HUES64 (cell line): ENCODE measurements at regions not wholly inside any gene's neighbourhood (a gene's known extent, or its start where the extent isn't known, plus 50 kb on each side); places are given as distances from the start of the nearest gene placed in this dataset.

ENCODE experiments used
- H3K27ac ChIP-seq: 2 replicates; pipeline ENCODE4 v1.7.0; 2013; ENCODE audit warnings: low read depth, low read length, inconsistent platforms
- H3K27me3 ChIP-seq: 2 replicates; pipeline ENCODE4 v1.6.1; 2013; ENCODE audit warnings: mild to moderate bottlenecking, low read length; ENCODE audit not compliant: insufficient read depth
- H3K36me3 ChIP-seq: 2 replicates; pipeline ENCODE4 v1.6.1; 2013; ENCODE audit warnings: mild to moderate bottlenecking, low read length; ENCODE audit not compliant: insufficient read depth
- H3K4me1 ChIP-seq: 2 replicates; pipeline ENCODE4 v1.6.1; 2013; ENCODE audit warnings: mild to moderate bottlenecking, low read length, moderate library complexity; ENCODE audit not compliant: insufficient read depth
- H3K4me3 ChIP-seq: 2 replicates; pipeline ENCODE4 v1.5.1; 2013; ENCODE audit warnings: mild to moderate bottlenecking, low read length, moderate library complexity
- H3K9ac ChIP-seq: 2 replicates; pipeline ENCODE4 v1.6.1; 2013; ENCODE audit warnings: mild to moderate bottlenecking, low read depth, low read length
- H3K9me3 ChIP-seq: 2 replicates; pipeline ENCODE4 v1.6.1; 2013; ENCODE audit warnings: low read depth, low read length; ENCODE audit not compliant: insufficient read depth
- WGBS: fragments of 150-250, 120-280 bp; methylation state at CpG from one replicate; pipeline ENCODE4 v1.1.7; 2013; ENCODE audit warnings: missing lambda C conversion rate; 5-methylcytosine and 5-hydroxymethylcytosine counted together

DNA sequence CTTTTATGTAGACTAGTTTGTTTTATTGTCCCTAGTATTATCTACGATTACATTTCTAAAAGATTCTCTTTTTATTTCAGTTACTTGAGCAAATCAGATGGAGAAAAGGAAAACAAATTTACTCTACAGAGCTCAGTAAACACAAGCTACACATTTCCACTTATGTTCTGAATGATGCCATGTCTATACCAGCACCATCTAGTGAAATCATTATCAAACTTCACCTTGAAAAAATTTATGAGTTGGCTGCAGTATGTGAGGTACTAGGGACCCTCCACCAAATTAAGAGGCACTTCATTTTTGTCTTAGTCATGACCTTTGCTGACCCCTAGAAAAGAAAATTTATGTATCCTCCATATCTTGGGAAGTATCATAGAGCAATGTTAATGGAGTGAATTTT is 827.4 kb downstream of the SI start:
- Histone ChIP-seq H3K27me3 (no peaks in the 10 kb centered on the region), H3K9ac (no peak overlapping the region), H3K27ac (no peak overlapping the region), H3K4me3 (no peak overlapping the region), H3K36me3 (no peaks in the 10 kb centered on the region), H3K9me3 (no peaks in the 10 kb centered on the region), H3K4me1 (no peaks in the 10 kb centered on the region)
- no CpG with 5 or more reads among the region's 1 CpG for WGBS

DNA sequence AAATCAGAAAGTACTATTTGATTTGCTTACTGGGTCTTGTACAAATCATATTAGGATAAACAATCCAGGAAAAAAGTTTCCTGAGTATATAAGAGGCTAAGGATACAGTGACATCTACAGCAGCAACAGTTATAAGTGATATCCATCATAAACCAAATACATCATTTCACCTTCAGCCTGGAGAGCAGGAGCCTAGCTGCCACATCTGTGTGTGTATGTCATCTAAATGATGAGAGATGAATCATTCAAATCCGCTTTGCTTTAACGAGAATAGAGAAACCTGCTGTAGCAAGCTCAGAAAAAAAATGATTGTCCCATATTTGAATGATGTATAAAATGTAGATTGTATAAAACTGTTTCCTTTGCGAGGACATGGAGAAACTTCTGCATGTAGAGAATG is 841.4 kb downstream of the SI start:
- WGBS = 98% methylated on average over 3 of the region's 3 CpGs
- Histone ChIP-seq H3K4me3 (no peak overlapping the region), H3K4me1 (no peaks in the 10 kb centered on the region), H3K36me3 (no peaks in the 10 kb centered on the region), H3K27me3 (no peaks in the 10 kb centered on the region), H3K9ac (no peak overlapping the region), H3K9me3 (no peaks in the 10 kb centered on the region), H3K27ac (no peak overlapping the region)

DNA sequence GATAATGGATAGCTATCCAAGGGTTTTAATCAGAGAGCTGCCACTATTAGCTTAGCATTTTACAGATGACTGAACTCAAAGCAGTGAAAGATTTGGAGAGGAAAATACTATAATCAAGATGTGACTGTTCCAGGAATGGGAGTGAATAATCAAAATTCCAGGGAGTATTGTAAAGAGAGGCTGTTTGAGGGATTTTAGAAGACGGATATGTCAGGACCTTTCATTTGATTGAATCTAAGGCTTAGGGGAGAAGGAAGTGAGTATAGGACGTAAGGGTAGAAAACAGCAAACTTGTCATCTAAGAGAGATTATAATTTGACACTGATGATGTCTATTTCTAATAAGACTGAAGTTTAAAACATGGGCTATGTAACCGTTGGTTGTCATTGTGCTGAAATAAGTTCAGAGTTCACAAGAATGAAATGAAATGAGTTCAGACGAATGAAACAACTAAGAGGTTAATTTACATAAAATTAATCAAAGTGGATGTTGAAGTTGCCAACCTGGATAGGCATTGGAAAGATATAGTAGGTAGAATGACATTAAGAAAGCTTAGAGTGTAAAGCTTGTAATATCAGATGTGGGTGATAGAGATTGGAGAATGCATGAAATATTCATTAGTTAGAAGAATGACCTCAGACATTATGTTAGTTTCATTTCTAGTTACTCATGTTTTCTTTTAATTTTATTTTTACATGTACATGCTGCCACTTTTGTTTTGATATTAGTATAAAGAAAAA is 842.8 kb downstream of the SI start:
- no peaks in the 10 kb centered on the region for H3K9me3 ChIP-seq
- H3K4me1 ChIP-seq = no peaks in the 10 kb centered on the region
- H3K4me3 ChIP-seq = no peak overlapping the region
- no peaks in the 10 kb centered on the region for H3K36me3 ChIP-seq
- no peaks in the 10 kb centered on the region for H3K27me3 ChIP-seq
- WGBS = 94% methylated on average over 4 of the region's 4 CpGs
- no peak overlapping the region for H3K9ac ChIP-seq
- no peak overlapping the region for H3K27ac ChIP-seq

DNA sequence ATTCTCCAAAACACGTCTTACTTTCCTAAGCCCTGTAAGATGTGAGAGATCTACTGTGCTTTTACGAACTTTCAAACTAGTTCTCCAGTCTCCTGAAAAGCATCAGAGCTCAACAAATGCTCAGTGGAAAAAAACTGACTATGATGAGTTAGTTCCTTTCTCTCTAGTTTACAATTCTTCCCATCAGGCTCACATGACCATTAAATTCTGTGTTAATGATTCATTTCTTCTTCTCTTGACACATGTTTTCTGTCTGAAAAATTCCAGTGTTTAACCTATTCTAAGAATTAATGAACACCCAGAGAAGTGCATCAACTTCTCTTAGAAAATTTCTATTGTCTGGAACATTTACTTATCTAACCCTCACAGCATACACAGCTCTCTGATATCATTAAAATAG is 844.3 kb downstream of the SI start:
- no peaks in the 10 kb centered on the region for H3K36me3 ChIP-seq
- no peaks in the 10 kb centered on the region for H3K4me1 ChIP-seq
- no peak overlapping the region for H3K4me3 ChIP-seq
- H3K9ac ChIP-seq = no peak overlapping the region
- no peak overlapping the region for H3K27ac ChIP-seq
- no peaks in the 10 kb centered on the region for H3K9me3 ChIP-seq
- WGBS = 100% methylated on average over 2 of the region's 2 CpGs
- H3K27me3 ChIP-seq = no peaks in the 10 kb centered on the region

DNA sequence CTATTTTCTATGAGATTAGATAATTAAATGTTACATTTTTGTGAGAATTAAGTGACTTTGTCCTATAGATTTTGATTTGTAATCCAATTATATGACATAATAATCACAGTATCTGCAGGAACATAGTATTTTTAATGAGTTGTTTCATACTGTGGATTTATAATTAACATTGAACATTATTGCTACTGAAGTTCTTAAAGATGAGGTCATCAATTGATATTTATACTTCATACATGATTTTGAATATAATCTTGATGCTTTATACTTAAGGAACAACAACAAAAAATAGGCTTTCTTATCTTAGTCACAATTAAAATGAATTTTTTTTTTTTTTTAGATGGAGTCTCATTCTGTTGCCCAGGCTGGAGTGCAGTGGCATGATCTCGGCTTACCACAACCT is 846.6 kb downstream of the SI start:
- Histone ChIP-seq H3K4me1 (no peaks in the 10 kb centered on the region), H3K27me3 (no peaks in the 10 kb centered on the region), H3K4me3 (no peak overlapping the region), H3K9ac (no peak overlapping the region), H3K36me3 (no peaks in the 10 kb centered on the region), H3K27ac (no peak overlapping the region), H3K9me3 (no peaks in the 10 kb centered on the region)
- 97% methylated on average over 1 of the region's 1 CpG for WGBS

DNA sequence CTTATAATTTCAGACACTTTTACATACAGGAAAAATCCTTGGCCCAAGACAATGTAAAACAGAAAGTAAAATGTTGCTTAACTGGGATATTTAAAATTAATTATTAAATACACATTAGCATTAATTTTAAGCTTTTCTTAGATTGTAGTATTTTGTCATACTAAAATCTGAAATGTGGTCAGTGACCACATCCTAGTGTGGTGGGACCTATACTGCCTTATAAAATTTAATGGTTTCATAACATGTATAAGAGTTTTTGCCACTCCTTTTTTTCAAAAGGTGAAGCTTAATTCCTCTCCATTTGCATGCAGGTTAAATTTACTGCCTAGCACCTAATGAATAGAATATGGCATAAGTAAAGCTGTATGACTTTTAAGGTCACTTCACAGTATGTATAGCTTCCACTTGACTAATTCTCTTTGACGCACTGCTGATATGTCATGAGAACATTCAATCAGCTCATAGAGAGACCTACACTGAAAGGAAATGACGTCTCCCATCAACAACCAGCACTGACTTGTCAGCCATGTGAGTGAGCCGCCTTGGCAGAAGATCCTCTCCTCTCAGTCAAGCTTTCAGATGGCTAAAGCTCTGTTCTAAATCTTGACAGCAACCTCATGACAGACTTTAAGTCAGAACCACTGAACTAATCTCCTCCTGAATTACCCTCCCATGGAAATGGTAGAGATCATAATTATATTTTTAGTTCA is 847.8 kb downstream of the SI start:
- 94% methylated on average over 3 of the region's 3 CpGs for WGBS

DNA sequence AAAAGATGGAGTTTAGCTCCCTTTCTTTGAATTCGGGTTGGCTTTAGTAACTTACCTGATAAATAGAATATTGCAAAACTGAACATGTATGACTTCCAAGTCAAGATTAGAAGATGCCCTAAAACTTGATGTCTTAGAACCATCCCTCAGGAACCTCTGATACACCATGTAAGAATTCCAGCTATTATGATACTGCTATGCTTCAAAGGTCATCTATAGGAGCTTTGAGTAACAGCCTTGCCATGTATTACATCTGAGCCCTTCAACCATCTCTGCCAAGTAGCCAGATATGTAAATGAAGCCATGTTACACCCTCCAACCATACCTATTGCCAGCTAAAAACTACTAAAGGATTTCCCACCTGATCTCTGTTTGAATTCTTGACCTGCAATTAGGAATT is 854.2 kb downstream of the SI start:
- H3K36me3 ChIP-seq = no peaks in the 10 kb centered on the region
- H3K9ac ChIP-seq = no peak overlapping the region
- H3K9me3 ChIP-seq = no peaks in the 10 kb centered on the region; the same call in 1 of the 2 replicates
- H3K27me3 ChIP-seq = no peaks in the 10 kb centered on the region
- peaks cover 10% of the 10 kb centered on the region; the same call in 1 of the 2 replicates for H3K4me1 ChIP-seq
- H3K27ac ChIP-seq = no peak overlapping the region
- no peak overlapping the region for H3K4me3 ChIP-seq
- WGBS = 0% methylated on average over 1 of the region's 1 CpG

More for the DNA sequence above, 847.8 kb downstream of the SI start:
- no peak overlapping the region for H3K4me3 ChIP-seq
- no peak overlapping the region for H3K9ac ChIP-seq
- H3K27me3 ChIP-seq = no peaks in the 10 kb centered on the region
- no peaks in the 10 kb centered on the region for H3K36me3 ChIP-seq
- no peaks in the 10 kb centered on the region for H3K9me3 ChIP-seq
- H3K4me1 ChIP-seq = no peaks in the 10 kb centered on the region
- H3K27ac ChIP-seq = no peak overlapping the region

DNA sequence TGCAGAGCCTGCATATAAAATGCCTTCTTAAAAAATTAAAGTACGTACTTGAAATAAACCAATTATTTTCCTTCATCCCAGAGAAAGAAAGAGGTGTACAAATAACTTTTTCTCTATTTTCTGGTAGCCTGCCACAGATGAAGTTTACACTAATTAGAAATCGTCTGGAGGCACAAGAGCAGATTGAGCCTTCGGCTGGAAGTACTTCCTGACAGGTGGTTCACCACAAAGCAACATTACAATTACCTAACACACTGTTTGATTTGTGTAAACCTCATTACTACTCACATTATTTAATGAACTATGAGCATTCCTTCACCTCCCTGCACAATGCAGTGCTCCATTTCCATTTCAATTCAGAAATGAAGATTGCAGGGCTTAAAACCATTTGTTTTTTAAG is 856.1 kb downstream of the SI start:
- H3K27ac ChIP-seq = no peak overlapping the region
- no peak overlapping the region for H3K4me3 ChIP-seq
- H3K9ac ChIP-seq = no peak overlapping the region
- no peaks in the 10 kb centered on the region for H3K27me3 ChIP-seq
- no peaks in the 10 kb centered on the region; the same call in 1 of the 2 replicates for H3K9me3 ChIP-seq
- 83% methylated on average over 3 of the region's 3 CpGs for WGBS
- H3K4me1 ChIP-seq = peaks cover 10% of the 10 kb centered on the region; the same call in 1 of the 2 replicates
- no peaks in the 10 kb centered on the region for H3K36me3 ChIP-seq

DNA sequence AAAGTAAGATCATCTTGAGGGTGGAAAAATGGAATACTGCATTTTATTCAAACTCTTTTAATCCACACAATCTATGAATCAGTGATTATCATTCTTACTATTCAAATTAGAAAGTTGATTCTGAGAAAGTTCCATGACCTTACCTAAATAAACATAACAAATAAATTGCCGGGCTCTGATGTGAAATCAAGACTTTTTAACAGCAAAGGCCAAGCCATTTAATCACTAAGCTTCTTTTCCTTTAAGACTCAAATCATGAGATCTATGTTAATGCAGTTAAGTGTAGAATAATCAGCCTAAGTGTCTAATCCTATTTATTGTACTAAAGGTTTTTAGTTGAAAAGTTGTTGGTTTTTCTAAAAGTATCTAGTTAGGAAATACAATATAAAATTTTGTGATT is 857.0 kb downstream of the SI start:
- H3K4me1 ChIP-seq = peaks cover 10% of the 10 kb centered on the region; the same call in 1 of the 2 replicates
- no peaks in the 10 kb centered on the region for H3K27me3 ChIP-seq
- no peak overlapping the region for H3K9ac ChIP-seq
- no peak overlapping the region for H3K27ac ChIP-seq
- no peaks in the 10 kb centered on the region; the same call in 1 of the 2 replicates for H3K9me3 ChIP-seq
- 93% methylated on average over 1 of the region's 1 CpG for WGBS
- no peak overlapping the region for H3K4me3 ChIP-seq
- H3K36me3 ChIP-seq = no peaks in the 10 kb centered on the region

DNA sequence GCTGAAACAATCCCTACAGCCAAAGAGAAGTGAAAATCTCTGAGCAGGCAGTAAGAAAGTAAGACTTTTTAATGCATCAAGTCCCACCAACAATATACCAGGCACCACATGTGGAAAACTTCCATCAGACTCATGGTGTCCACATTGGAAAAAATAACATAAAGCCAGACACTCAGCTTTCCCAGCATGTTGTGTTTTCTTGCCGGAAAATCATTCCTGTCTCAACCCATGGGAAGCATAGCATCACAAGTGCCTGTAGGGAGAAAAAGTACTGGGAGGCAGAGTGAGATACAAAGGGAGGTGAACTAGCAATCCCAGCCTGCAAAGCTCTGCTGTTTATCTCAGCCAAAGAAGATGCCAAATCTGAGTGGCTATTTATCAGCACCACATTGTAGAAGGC is 868.9 kb downstream of the SI start:
- Histone ChIP-seq H3K9ac (no peak overlapping the region), H3K4me3 (no peak overlapping the region), H3K9me3 (no peaks in the 10 kb centered on the region), H3K4me1 (peaks cover 5% of the 10 kb centered on the region; the same call in 1 of the 2 replicates), H3K27me3 (no peaks in the 10 kb centered on the region), H3K27ac (no peak overlapping the region), H3K36me3 (no peaks in the 10 kb centered on the region)
- 94% methylated on average over 1 of the region's 1 CpG for WGBS

DNA sequence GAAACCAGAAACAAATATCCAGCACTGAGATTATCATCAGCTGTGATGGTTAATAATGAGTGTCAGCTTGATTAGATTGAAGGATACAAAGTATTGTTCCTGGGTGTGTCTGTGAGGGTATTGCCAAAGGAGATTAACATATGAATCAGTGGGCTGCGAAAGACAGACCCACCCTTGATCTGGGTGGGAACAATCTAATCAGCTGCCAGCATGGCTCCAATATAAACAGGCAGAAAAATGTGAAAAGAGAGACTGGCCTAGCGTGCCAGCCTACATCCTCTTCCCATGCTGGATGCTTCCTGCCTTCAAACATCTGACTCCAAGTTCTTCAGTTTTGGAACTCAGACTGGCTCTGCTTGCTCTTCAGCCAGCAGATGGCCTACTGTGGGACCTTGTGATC is 869.5 kb downstream of the SI start:
- Histone ChIP-seq H3K4me1 (peaks cover 5% of the 10 kb centered on the region; the same call in 1 of the 2 replicates), H3K4me3 (no peak overlapping the region), H3K27me3 (no peaks in the 10 kb centered on the region), H3K9ac (no peak overlapping the region), H3K27ac (no peak overlapping the region), H3K36me3 (no peaks in the 10 kb centered on the region), H3K9me3 (no peaks in the 10 kb centered on the region)
- 58% methylated on average over 2 of the region's 2 CpGs for WGBS
